ENCODE measurements at regions not wholly inside any gene's neighbourhood (a gene's known extent, or its start where the extent isn't known, plus 50 kb on each side); places are given as distances from the start of the nearest gene placed in this dataset.

DNA sequence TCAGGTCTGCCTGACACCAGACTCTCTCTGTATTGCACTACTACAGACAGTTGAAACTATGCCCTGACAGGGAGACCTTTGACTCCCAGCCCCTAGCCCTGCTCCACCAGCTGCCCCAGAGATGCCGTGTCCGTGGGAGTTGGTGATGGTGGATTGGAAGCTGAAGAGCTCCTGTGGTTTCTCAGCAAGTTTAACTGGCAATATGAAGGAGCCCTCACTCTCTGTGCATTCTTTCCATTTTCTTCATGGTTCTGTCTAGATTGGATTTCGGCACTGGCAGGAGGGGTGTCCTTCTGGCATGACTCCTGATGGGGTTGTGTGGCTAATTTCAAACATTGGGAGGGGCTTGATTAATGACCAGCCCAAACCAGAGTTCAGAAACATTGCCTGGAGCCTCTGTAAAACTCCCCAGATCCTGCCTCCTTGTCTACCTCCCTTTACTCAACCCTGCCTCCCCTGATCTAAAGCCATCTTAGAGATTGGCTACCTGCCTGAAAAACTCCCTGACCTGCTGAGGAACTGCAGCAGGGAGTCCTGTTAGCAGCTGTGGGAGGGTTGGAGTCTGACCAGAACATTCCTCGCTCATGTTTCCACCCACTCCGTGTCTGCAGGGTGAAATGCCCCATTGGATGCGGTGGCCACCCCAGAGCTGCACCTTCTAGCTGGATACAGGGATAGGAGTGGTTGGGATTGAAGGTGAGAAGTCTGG lies 206.9 kb upstream of the SPRED2 start:
- Mint-ChIP-seq H3K27me3 (peaks cover 15% of the 10 kb centered on the region), H3K4me1 (ENCODE audit: low read depth) (peaks cover 2% of the 10 kb centered on the region), H3K36me3 (ENCODE audit: insufficient read depth) (no peaks in the 10 kb centered on the region), H3K27ac (no peak overlapping the region), H3K9me3 (ENCODE audit: low read depth) (no peaks in the 10 kb centered on the region), H3K4me3 (ENCODE audit: low read depth) (no peak overlapping the region)
- TF ChIP-seq, protein P1, sequence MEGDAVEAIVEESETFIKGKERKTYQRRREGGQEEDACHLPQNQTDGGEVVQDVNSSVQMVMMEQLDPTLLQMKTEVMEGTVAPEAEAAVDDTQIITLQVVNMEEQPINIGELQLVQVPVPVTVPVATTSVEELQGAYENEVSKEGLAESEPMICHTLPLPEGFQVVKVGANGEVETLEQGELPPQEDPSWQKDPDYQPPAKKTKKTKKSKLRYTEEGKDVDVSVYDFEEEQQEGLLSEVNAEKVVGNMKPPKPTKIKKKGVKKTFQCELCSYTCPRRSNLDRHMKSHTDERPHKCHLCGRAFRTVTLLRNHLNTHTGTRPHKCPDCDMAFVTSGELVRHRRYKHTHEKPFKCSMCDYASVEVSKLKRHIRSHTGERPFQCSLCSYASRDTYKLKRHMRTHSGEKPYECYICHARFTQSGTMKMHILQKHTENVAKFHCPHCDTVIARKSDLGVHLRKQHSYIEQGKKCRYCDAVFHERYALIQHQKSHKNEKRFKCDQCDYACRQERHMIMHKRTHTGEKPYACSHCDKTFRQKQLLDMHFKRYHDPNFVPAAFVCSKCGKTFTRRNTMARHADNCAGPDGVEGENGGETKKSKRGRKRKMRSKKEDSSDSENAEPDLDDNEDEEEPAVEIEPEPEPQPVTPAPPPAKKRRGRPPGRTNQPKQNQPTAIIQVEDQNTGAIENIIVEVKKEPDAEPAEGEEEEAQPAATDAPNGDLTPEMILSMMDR (IDR thresholded peaks at IDR 0.05; ENCODE audit: unreplicated experiment), result no peak
- DNase-seq (ENCODE audit: low spot score, unreplicated experiment), result no peak

DNA sequence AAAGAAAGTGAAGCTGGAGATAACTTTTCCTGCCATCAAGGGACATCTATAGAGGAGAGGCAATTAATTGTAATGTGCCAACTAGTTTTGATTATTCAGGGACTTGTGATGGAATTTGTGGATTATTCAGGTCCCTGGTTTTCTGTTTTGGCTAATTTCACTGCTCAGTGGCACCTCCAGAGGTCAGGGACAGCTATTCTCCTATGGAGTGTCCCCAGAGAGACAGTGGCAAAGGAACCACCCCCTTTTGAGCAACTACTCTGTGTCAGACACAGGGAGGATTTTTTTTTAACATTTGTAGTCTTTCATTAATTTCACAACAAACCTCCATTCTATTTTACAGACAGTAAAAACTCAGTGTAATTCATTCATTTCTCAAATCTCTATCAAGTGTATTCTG lies 206.0 kb upstream of the SPRED2 start:
- no peak overlapping the region for H3K27ac Mint-ChIP-seq
- no peak overlapping the region for H3K4me3 Mint-ChIP-seq (ENCODE audit: low read depth)
- H3K27me3 Mint-ChIP-seq, result peaks cover 9% of the 10 kb centered on the region
- TF ChIP-seq, protein P1 (IDR thresholded peaks at IDR 0.05; ENCODE audit: unreplicated experiment), result peak; percentile 39
- no peak for DNase-seq (ENCODE audit: low spot score, unreplicated experiment)
- H3K9me3 Mint-ChIP-seq (ENCODE audit: low read depth), result no peaks in the 10 kb centered on the region
- no peaks in the 10 kb centered on the region for H3K36me3 Mint-ChIP-seq (ENCODE audit: insufficient read depth)
- H3K4me1 Mint-ChIP-seq (ENCODE audit: low read depth), result peaks cover 2% of the 10 kb centered on the region

DNA sequence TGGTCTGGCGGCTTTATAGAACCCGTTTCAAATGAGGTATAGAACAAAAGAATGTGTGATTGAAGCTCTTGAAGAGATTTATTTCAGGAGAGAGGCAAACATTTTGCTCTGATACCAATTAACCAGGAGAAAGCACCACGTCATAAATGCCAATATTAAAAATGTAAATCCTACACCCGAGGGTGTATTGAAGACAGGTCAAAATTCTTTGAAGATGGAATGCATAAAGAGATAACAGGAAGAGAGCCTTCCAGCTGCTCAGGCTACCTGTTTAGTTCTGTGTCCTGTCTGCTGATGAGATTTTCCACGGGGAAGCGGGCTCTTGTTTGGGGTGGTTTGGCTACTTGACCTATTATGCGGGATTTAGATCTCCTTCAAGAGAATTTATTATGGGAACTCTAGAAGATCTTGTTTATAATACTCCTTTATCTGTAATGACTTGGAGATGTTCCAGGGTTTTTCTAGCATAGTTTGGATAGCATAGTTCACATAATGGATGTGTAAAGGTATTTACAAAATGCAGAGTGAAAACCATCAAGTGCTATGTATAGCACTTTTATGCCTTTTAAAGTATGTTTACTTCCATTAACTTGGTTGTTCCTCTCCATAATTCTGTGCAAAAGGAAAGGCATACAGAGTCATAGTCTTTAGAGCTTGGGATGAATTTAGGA lies 204.5 kb upstream of the SPRED2 start:
- no peak overlapping the region for H3K27ac Mint-ChIP-seq
- H3K9me3 Mint-ChIP-seq (ENCODE audit: low read depth), result peaks cover 3% of the 10 kb centered on the region
- H3K4me3 Mint-ChIP-seq (ENCODE audit: low read depth), result no peak overlapping the region
- no peaks in the 10 kb centered on the region for H3K36me3 Mint-ChIP-seq (ENCODE audit: insufficient read depth)
- H3K27me3 Mint-ChIP-seq, result peaks cover 6% of the 10 kb centered on the region
- DNase-seq (ENCODE audit: low spot score, unreplicated experiment), result no peak
- peaks cover 2% of the 10 kb centered on the region for H3K4me1 Mint-ChIP-seq (ENCODE audit: low read depth)
- TF ChIP-seq, protein P1 (IDR thresholded peaks at IDR 0.05; ENCODE audit: unreplicated experiment), result no peak

DNA sequence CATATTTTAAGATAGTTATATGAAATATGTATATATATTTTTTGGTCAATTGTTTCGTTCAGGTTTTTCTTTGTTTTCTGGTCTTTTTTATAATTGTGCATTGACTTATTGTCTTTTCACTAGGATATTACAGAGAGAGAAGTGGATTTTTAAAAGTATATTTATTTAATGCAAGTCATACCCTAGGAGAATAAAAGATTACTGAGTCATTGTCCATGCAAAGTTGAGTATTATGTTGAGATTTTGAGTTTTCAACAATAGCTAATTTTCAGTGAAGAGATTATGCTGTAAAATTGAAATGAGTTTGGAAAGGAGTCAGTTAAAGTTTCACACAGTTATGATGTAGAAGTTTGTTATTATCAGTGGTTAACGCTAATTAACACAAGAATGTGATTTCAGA lies 203.6 kb upstream of the SPRED2 start:
- no peak for DNase-seq (ENCODE audit: low spot score, unreplicated experiment)
- TF ChIP-seq, protein P1 (IDR thresholded peaks at IDR 0.05; ENCODE audit: unreplicated experiment), result no peak
- H3K4me3 Mint-ChIP-seq (ENCODE audit: low read depth), result no peak overlapping the region
- no peak overlapping the region for H3K27ac Mint-ChIP-seq
- H3K36me3 Mint-ChIP-seq (ENCODE audit: insufficient read depth), result no peaks in the 10 kb centered on the region
- H3K4me1 Mint-ChIP-seq (ENCODE audit: low read depth), result peaks cover 2% of the 10 kb centered on the region
- H3K9me3 Mint-ChIP-seq (ENCODE audit: low read depth), result peaks cover 3% of the 10 kb centered on the region
- peaks cover 6% of the 10 kb centered on the region for H3K27me3 Mint-ChIP-seq

DNA sequence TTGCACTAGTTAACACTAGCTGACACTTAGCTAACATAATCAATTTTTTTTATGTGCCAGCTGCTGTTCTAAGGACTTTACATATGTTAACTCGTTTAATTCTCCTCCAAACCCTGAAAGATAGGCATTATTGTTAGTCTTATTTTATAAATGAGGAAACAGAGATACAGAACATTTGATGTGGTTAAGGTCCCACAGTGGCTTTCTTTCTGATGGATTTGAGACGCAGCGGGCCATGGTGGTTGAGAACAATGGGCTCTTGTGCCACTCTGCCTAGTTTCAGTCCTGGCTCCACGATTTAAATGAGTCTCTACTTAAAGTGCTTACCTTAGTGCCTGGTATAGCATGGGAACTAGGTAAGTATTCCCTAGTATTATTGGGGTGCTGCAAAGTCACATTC lies 201.9 kb upstream of the SPRED2 start:
- DNase-seq (ENCODE audit: low spot score, unreplicated experiment), result no peak
- Mint-ChIP-seq H3K27ac (no peak overlapping the region), H3K27me3 (peaks cover 3% of the 10 kb centered on the region), H3K9me3 (ENCODE audit: low read depth) (peaks cover 3% of the 10 kb centered on the region), H3K4me3 (ENCODE audit: low read depth) (no peak overlapping the region), H3K4me1 (ENCODE audit: low read depth) (no peaks in the 10 kb centered on the region), H3K36me3 (ENCODE audit: insufficient read depth) (no peaks in the 10 kb centered on the region)
- TF ChIP-seq, protein P1 (IDR thresholded peaks at IDR 0.05; ENCODE audit: unreplicated experiment), result no peak
